GM10266 (cell line): ENCODE measurements at regions not wholly inside any gene's neighbourhood (a gene's known extent, or its start where the extent isn't known, plus 50 kb on each side); places are given as distances from the start of the nearest gene placed in this dataset.

Source experiments
- DNase-seq: peaks from one replicate; pipeline ENCODE4 v3.0.0; 2012; ENCODE audit errors: extremely low spot score
- TF ChIP-seq, protein P1 (sequence below): IDR thresholded peaks from 2 replicates; pipeline ENCODE4 v1.5.1; 2012; ENCODE audit warnings: mild to moderate bottlenecking, low read depth; ENCODE audit not compliant: control insufficient read depth, insufficient read depth; ENCODE audit errors: missing control alignments

DNA sequence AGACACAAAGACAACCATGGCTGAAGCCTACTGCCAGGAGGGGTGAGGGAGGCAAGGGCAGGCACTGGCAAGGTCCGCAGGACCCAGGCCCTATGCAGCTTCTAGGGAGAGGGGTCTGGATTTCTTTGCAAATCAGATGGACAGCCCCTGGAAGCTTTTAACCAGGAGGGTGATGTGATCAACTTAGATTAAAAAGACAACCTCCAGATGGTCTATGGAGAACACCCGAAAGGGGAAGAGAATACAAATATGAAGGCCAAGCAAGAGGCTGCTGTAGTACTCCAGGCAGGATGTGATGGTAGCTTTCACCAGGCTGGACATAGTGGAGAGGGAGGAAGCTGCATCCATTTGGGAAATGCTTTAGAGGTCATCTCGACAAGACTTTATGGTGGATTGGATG lies 83.3 kb upstream of the TSPAN11 start:
- TF ChIP-seq, protein P1, sequence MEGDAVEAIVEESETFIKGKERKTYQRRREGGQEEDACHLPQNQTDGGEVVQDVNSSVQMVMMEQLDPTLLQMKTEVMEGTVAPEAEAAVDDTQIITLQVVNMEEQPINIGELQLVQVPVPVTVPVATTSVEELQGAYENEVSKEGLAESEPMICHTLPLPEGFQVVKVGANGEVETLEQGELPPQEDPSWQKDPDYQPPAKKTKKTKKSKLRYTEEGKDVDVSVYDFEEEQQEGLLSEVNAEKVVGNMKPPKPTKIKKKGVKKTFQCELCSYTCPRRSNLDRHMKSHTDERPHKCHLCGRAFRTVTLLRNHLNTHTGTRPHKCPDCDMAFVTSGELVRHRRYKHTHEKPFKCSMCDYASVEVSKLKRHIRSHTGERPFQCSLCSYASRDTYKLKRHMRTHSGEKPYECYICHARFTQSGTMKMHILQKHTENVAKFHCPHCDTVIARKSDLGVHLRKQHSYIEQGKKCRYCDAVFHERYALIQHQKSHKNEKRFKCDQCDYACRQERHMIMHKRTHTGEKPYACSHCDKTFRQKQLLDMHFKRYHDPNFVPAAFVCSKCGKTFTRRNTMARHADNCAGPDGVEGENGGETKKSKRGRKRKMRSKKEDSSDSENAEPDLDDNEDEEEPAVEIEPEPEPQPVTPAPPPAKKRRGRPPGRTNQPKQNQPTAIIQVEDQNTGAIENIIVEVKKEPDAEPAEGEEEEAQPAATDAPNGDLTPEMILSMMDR = no peak
- DNase-seq = no peak

DNA sequence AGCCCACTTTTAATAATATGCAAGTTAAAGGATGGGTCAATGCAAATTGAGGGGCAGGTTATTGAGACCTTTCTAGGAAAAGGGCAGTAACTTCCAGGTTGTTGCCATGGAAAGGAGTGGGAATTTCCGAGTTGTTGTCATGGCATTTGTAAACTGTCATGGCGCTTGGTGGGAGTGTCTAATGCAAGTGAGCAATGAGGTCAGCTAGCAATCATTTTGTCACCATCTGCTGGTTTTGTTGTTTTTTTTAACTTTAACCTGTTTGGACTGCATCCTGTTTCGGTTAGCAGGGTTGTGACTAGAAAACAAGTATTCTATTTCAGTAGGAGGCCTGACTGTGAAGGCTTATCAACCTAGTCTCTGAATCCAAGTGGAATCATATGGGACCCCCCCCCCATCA lies 85.8 kb upstream of the TSPAN11 start:
- DNase-seq = no peak
- TF ChIP-seq, protein P1 = no peak

DNA sequence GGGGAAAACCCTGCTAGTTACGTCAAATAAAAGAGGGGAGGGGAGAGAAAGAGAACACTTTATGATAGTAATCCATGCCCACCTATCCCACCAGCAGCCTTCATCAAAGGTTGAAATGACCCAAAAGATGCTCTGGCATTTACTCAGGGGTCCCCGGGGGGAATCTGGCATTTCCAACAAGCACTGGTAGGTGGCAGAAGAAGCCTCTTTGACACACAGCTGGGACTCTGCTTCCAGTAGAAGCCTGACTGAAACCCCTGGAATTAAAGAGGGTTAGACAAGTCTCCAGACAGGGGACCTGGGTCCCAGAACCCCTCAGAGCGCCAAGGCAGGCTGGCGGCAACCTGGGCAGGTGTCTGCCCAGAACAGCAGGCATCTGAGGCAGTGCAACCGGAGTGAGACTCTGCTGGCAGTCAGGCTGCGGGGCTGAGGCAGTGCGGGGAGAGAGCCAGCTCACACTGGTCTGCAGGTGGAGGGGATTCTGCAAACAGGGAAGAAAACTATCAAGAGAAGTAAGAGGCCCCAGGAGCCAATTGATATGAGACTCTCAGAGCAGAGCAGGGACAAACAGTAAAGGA lies 85.0 kb upstream of the CAPRIN2 start:
- TF ChIP-seq, protein P1 = no peak
- no peak for DNase-seq

DNA sequence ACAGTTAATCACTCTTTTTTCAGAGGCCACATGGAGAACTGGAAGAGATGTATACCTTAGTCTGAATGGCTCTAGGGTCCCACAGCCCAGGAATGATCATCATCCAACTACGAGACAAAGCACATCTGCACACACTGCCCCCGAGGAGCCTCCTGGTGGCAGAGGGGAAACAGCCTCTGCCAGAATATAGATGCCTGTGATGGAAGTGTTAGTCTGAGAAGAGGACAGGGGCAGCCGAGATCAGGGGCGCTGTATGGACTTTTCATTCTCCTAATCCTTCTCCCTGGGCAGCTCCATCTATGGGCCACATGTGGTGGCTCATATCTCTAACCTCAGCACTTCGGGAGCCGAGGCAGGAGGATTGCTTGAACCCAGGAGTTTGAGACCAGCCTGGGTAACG lies 82.8 kb upstream of the CAPRIN2 start:
- TF ChIP-seq, protein P1 = no peak

DNA sequence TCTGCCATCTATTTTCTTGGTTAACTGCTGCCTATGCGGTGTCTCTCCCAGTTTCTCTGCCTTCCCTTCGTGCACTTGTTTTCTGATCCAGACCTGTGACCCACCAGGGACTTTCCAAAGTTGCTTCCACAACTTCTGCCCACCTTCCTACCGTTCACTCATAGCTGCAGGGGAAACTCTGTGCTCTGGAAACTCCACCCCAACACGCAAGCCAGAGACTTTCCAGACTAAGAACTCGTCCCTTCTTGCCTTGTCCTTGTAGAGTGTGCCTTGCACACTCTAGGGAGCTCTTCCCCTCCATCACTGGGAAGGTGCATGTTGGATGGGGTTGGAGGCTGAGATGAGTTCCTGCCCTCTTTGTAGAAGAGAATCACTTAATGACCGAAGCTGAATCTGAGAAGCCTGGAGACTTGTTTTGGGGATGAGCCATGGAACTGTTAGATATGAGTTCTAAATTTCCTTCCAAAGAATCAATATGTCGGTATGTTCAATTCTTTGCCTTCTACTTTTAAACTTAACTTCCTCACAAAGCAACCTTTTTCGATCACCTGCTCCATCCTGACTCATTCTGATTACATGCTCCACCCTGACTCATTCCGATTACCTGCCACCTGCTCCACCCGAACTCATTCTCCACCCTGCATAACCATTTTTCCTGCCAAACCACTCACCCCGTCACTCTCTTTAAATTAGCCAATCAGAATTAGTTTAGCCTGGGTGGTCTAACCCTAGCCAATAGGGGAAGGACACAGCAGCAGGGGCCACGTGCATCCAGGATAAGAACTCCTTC lies 82.1 kb upstream of the CAPRIN2 start:
- TF ChIP-seq, protein P1 = no peak
- DNase-seq = no peak

More for the DNA sequence above, 82.8 kb upstream of the CAPRIN2 start:
- no peak for DNase-seq

DNA sequence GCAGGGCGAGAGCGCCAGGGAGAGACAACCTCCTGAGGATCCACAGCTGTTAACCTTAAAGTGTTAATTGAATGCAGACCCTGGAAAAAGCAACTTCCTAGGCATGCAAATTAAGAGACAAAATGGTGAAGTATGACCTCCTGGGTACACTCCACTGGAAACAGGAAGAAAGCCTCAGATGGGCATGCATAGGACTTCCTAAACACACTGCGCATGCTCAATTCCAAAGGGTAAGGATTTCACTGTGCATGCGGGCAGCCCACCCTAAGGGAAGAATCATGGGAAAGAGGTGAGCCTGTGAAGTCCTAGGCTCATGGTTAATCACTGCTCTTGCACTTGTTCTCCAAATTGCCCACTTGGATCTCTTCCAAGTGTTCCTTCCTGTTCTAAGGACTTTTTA lies 80.5 kb upstream of the CAPRIN2 start:
- TF ChIP-seq, protein P1 = no peak
- no peak for DNase-seq

DNA sequence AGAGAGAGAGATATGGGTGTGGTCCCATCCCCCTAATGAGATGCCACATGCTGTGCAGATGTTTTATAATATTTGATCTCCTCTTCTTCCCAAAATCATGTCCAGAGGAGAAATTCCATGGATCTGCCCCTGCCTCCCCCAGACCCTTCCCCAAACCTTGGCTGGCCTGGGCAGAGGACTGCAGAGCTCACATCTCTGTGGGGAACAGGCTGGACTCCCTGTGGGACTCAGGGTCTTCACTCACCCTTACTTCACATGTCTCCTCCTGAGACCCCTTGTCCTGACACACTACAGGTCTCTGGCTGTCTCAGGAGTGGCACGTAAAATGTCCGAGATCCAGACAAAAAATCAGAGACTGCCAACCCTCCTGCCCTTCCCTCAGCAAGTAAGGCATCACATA lies 76.0 kb upstream of the CAPRIN2 start:
- TF ChIP-seq, protein P1 = no peak
- no peak for DNase-seq
